ENCODE measurements at regions not wholly inside any gene's neighbourhood (a gene's known extent, or its start where the extent isn't known, plus 50 kb on each side); places are given as distances from the start of the nearest gene placed in this dataset.

DNA sequence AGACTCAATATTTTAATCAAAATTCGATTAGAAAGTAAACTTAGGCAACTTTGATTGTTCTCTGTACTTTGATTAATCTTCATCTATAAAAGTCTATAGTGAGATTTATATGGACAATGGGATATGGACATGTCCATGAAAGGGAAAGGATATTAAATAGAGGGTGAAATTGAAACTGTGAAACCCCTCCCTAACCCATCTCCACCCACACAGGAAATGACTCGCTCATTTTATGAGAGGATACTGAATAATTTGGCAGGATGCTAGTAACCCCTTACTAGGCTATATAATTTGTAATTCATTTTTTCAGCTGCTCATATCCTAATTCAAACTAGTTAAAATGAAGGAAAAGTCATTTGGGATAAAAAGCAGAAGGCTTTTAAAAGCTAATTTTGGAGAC, 328.0 kb upstream of the ATP2B1 start:
- ChIA-PET CTCF (no interaction called here), POLR2A (ENCODE audit: low non-redundant PET) (no interaction called here)
- DNase-seq (ENCODE audit: low spot score) = peak; percentile 51
- H3K27ac ChIP-seq = no peak overlapping the region
- TF ChIP-seq, protein P1, sequence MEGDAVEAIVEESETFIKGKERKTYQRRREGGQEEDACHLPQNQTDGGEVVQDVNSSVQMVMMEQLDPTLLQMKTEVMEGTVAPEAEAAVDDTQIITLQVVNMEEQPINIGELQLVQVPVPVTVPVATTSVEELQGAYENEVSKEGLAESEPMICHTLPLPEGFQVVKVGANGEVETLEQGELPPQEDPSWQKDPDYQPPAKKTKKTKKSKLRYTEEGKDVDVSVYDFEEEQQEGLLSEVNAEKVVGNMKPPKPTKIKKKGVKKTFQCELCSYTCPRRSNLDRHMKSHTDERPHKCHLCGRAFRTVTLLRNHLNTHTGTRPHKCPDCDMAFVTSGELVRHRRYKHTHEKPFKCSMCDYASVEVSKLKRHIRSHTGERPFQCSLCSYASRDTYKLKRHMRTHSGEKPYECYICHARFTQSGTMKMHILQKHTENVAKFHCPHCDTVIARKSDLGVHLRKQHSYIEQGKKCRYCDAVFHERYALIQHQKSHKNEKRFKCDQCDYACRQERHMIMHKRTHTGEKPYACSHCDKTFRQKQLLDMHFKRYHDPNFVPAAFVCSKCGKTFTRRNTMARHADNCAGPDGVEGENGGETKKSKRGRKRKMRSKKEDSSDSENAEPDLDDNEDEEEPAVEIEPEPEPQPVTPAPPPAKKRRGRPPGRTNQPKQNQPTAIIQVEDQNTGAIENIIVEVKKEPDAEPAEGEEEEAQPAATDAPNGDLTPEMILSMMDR (conservative IDR thresholded peaks at IDR 0.05; ENCODE audit: low read depth) = no peak

DNA sequence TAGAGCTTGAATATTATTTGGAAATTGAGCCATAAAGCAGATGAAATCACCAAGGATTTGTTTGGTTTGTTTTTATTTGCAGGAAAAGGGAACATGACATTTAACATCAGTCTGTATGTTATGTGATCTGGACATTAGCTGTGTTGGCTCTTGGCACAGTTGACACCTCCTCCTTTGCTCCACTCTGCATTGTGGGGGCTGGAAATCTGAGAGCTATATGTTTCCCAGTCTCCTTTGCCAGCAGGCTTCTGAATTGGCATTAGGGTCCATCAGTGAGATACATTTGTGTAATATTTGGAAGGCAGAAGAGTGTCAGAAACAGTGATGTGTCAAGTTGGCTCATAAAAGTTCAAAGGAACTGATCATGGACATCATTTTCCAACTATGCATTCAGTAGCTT, 322.1 kb upstream of the ATP2B1 start:
- CTCF ChIA-PET = no interaction called here
- POLR2A ChIA-PET (ENCODE audit: low non-redundant PET) = no interaction called here
- DNase-seq (ENCODE audit: low spot score) = no peak
- TF ChIP-seq, protein P1 (conservative IDR thresholded peaks at IDR 0.05; ENCODE audit: low read depth) = no peak
- no peak overlapping the region for H3K27ac ChIP-seq

DNA sequence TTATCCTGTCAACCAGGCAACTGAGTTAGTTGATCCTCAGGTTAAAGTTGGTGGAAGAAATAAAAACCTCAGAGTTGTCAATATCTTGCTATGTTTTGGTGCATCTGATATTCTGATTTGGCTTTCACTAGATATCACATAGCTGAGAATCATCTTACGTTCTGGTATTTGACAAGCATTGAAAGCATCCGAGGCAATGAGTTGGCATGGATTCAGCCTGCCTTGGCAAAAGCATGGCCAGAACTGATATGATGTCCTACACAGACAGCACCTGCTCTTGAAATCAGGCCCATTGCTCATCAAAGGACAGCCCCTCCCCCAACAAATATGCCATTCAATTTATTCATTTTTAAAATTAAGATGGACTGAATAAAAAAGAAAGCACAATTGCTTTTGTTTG, 320.7 kb upstream of the ATP2B1 start:
- no peak overlapping the region for H3K27ac ChIP-seq
- no peak for DNase-seq (ENCODE audit: low spot score)
- CTCF ChIA-PET = no interaction called here

DNA sequence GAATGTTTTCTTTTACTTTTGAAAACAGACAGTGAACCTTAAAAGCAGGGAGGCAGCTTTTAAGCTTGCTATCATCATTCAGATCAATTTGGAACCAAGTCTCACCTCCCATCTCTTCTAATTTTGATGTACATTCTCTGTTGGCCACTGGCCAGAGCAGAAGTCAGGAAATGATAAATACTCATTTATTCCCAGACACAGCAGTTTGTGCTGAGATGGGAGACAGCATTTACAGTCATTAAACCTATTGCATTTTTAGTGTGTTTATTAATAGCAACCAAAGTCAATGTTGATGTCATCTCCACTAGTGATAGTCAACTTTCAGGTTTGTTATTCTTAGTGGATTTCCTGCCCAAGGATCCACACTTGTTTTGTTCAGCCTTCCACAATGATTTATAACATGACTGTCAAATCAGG, 320.0 kb upstream of the ATP2B1 start:
- CTCF ChIA-PET = no interaction called here
- TF ChIP-seq, protein P1 (conservative IDR thresholded peaks at IDR 0.05; ENCODE audit: low read depth) = no peak
- no peak overlapping the region for H3K27ac ChIP-seq
- DNase-seq (ENCODE audit: low spot score) = no peak
- POLR2A ChIA-PET (ENCODE audit: low non-redundant PET) = no interaction called here

More for the DNA sequence above, 320.7 kb upstream of the ATP2B1 start:
- TF ChIP-seq, protein P1 (conservative IDR thresholded peaks at IDR 0.05; ENCODE audit: low read depth) = no peak
- POLR2A ChIA-PET (ENCODE audit: low non-redundant PET) = no interaction called here

DNA sequence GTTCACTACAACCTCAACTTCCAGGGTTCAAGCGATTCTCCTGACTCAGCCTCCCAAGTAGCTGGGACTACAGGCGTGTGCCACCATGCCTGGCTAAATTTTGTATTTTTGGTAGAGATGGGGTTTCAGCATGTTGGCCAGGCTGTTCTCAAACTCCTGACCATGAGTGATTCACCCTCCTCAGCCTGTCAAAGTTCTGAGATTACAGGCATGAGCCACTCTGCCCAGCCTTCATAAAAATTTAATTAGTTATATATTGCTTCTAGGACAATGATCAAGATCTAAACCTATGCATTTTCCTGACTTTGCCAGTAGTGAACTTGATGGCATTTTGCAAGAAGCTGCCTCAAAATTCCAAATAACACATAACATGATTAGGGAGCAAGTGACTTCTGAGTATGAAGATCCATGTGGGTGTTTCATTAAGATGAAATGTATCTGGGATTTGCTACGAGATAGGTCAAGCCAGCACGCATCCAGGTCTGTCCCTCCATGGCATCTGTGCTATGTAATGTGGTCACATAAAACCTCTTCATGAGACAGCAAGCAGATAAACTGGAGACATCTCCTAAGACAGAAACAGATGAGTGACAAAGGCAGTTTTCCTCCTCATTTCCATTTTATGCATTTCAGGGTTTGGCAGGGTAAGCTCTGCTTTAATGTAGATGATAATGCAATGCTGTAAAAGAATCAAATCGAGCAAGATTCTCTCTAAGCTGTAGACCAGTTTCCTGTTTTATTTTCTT, 319.4 kb upstream of the ATP2B1 start:
- POLR2A ChIA-PET (ENCODE audit: low non-redundant PET) = no interaction called here
- TF ChIP-seq, protein P1 (conservative IDR thresholded peaks at IDR 0.05; ENCODE audit: low read depth) = no peak
- CTCF ChIA-PET = no interaction called here
- no peak for DNase-seq (ENCODE audit: low spot score)
- no peak overlapping the region for H3K27ac ChIP-seq

DNA sequence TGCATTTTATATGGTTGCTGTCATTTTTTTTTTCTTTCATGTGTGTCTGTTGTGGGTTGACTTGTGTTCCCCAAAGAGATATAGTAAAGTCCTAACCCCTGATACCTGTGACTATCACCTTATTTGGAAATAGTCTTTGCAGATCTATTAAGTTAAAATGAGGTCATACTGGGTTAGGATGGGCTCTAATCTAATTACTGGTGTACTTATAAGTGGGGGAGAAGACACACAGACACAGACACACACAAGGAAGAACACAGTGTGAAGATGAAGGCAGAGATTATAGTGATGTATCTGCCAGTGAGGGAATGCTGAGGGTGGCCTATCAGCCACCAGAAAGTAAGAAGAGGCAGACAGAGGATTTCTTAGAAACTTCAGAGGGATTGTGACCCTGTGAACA, 318.4 kb upstream of the ATP2B1 start:
- no peak overlapping the region for H3K27ac ChIP-seq
- ChIA-PET CTCF (no interaction called here), POLR2A (ENCODE audit: low non-redundant PET) (no interaction called here)
- TF ChIP-seq, protein P1 (conservative IDR thresholded peaks at IDR 0.05; ENCODE audit: low read depth) = no peak
- no peak for DNase-seq (ENCODE audit: low spot score)
